Progenitor cell of endocrine pancreas (in vitro differentiated cells): ENCODE measurements at regions not wholly inside any gene's neighbourhood (a gene's known extent, or its start where the extent isn't known, plus 50 kb on each side); places are given as distances from the start of the nearest gene placed in this dataset.

Source experiments
- DNase-seq: peaks from one replicate; pipeline ENCODE4 v3.0.0; 2021; ENCODE audit warnings: low spot score; ENCODE audit not compliant: unreplicated experiment
- H3K27ac Mint-ChIP-seq: 2 replicates; pipeline ENCODE4 v1.8.0; 2021; ENCODE audit warnings: mild to moderate bottlenecking, moderate library complexity, mixed read lengths
- H3K27me3 Mint-ChIP-seq: 2 replicates; pipeline ENCODE4 v1.8.0; 2021; ENCODE audit warnings: mixed read lengths
- H3K36me3 Mint-ChIP-seq: 2 replicates; pipeline ENCODE4 v1.8.0; 2022; ENCODE audit warnings: mixed read lengths; ENCODE audit not compliant: insufficient read depth
- H3K4me1 Mint-ChIP-seq: 2 replicates; pipeline ENCODE4 v1.8.0; 2021; ENCODE audit warnings: low read depth, mixed read lengths
- H3K4me3 Mint-ChIP-seq: 2 replicates; pipeline ENCODE4 v1.8.0; 2021; ENCODE audit warnings: low read depth, mild to moderate bottlenecking, moderate library complexity, mixed read lengths
- H3K9me3 Mint-ChIP-seq: 2 replicates; pipeline ENCODE4 v1.8.0; 2021; ENCODE audit warnings: low read depth, mixed read lengths
- CTCF ChIP-seq: fragments of 200-600 bp; sonication (generic); IDR thresholded peaks from one replicate; pipeline ENCODE4 v1.5.0; 2021; ENCODE audit warnings: antibody characterized with exemption, mild to moderate bottlenecking; ENCODE audit not compliant: unreplicated experiment

GRCh38 chr7:156560075-156560474, 80.5 kb upstream of the RNF32 start:
- no peak overlapping the region for H3K4me3 Mint-ChIP-seq
- peak; percentile 35 for TF ChIP-seq CTCF
- peaks cover 15% of the 10 kb centered on the region for H3K36me3 Mint-ChIP-seq
- H3K4me1 Mint-ChIP-seq = no peaks in the 10 kb centered on the region
- peaks cover 14% of the 10 kb centered on the region for H3K9me3 Mint-ChIP-seq
- DNase-seq = no peak
- no peaks in the 10 kb centered on the region for H3K27me3 Mint-ChIP-seq
- H3K27ac Mint-ChIP-seq = no peak overlapping the region

- H3K4me1 Mint-ChIP-seq = no peaks in the 10 kb centered on the region
- no peak overlapping the region for H3K27ac Mint-ChIP-seq
- H3K36me3 Mint-ChIP-seq = peaks cover 8% of the 10 kb centered on the region
- TF ChIP-seq CTCF = no peak
- no peaks in the 10 kb centered on the region for H3K27me3 Mint-ChIP-seq
- DNase-seq = no peak
- no peak overlapping the region for H3K4me3 Mint-ChIP-seq
- peaks cover 8% of the 10 kb centered on the region for H3K9me3 Mint-ChIP-seq
Measured at GRCh38 chr7:156559001-156559400, 81.6 kb upstream of the RNF32 start.

GRCh38 chr7:156558198-156558597, 82.4 kb upstream of the RNF32 start:
- no peak overlapping the region for H3K27ac Mint-ChIP-seq
- peaks cover 3% of the 10 kb centered on the region for H3K36me3 Mint-ChIP-seq
- no peak for DNase-seq
- H3K9me3 Mint-ChIP-seq = no peaks in the 10 kb centered on the region
- H3K27me3 Mint-ChIP-seq = no peaks in the 10 kb centered on the region
- TF ChIP-seq CTCF = no peak
- no peak overlapping the region for H3K4me3 Mint-ChIP-seq
- no peaks in the 10 kb centered on the region for H3K4me1 Mint-ChIP-seq

- Mint-ChIP-seq H3K4me3 (no peak overlapping the region), H3K4me1 (no peaks in the 10 kb centered on the region), H3K36me3 (no peaks in the 10 kb centered on the region), H3K9me3 (peaks cover 3% of the 10 kb centered on the region), H3K27ac (no peak overlapping the region), H3K27me3 (no peaks in the 10 kb centered on the region)
- no peak for TF ChIP-seq CTCF
- no peak for DNase-seq
Measured at GRCh38 chr7:156556083-156556482, 84.5 kb upstream of the RNF32 start.

GRCh38 chr7:156554488-156554887, 86.1 kb upstream of the RNF32 start:
- peaks cover 6% of the 10 kb centered on the region for H3K9me3 Mint-ChIP-seq
- no peak for DNase-seq
- no peaks in the 10 kb centered on the region for H3K4me1 Mint-ChIP-seq
- no peaks in the 10 kb centered on the region for H3K27me3 Mint-ChIP-seq
- TF ChIP-seq CTCF = no peak
- no peak overlapping the region for H3K4me3 Mint-ChIP-seq
- peaks cover 2% of the 10 kb centered on the region for H3K36me3 Mint-ChIP-seq
- H3K27ac Mint-ChIP-seq = no peak overlapping the region
